Hepatocyte (in vitro differentiated cells): ENCODE measurements at regions not wholly inside any gene's neighbourhood (a gene's known extent, or its start where the extent isn't known, plus 50 kb on each side); places are given as distances from the start of the nearest gene placed in this dataset.

Source experiments
- DNase-seq: peaks from one replicate; pipeline ENCODE4 v3.0.0-alpha.2; 2016; ENCODE audit warnings: low spot score
- H2AFZ ChIP-seq: fragments of 200-600 bp; sonication (generic); 2 replicates; pipeline ENCODE4 v1.6.0; 2016; ENCODE audit warnings: antibody characterized with exemption, mild to moderate bottlenecking
- H3K27ac ChIP-seq: fragments of 200-600 bp; sonication (generic); 2 replicates; pipeline ENCODE4 v1.5.1; 2016; ENCODE audit warnings: mild to moderate bottlenecking
- H3K27me3 ChIP-seq: fragments of 200-600 bp; sonication (generic); 2 replicates; pipeline ENCODE4 v1.6.1; 2016
- H3K36me3 ChIP-seq: fragments of 200-600 bp; sonication (generic); replicated peaks from 2 replicates; pipeline ENCODE4 v1.5.1; 2016; ENCODE audit warnings: low read depth; ENCODE audit not compliant: insufficient read depth
- H3K4me1 ChIP-seq: fragments of 200-600 bp; sonication (generic); 2 replicates; pipeline ENCODE4 v1.5.1; 2016; ENCODE audit warnings: mild to moderate bottlenecking, moderate library complexity; ENCODE audit not compliant: insufficient read depth
- H3K4me2 ChIP-seq: fragments of 200-600 bp; sonication (generic); 2 replicates; pipeline ENCODE4 v1.6.0; 2016
- H3K4me3 ChIP-seq: fragments of 200-600 bp; sonication (generic); 2 replicates; pipeline ENCODE4 v1.5.1; 2016; ENCODE audit warnings: mild to moderate bottlenecking
- H3K79me2 ChIP-seq: fragments of 200-600 bp; sonication (generic); 2 replicates; pipeline ENCODE4 v1.6.0; 2017; ENCODE audit warnings: mild to moderate bottlenecking
- H3K9me2 ChIP-seq: fragments of 200-600 bp; sonication (generic); replicated peaks from 2 replicates; pipeline ENCODE4 v1.6.0; 2017; ENCODE audit warnings: mild to moderate bottlenecking; ENCODE audit not compliant: insufficient read depth
- H3K9me3 ChIP-seq: fragments of 200-600 bp; sonication (generic); 2 replicates; pipeline ENCODE4 v1.5.1; 2016; ENCODE audit warnings: low read depth, mild to moderate bottlenecking
- H4K20me1 ChIP-seq: fragments of 200-600 bp; sonication (generic); 2 replicates; pipeline ENCODE4 v1.6.0; 2016; ENCODE audit warnings: mild to moderate bottlenecking; ENCODE audit not compliant: insufficient read depth, poor library complexity, severe bottlenecking
- CTCF ChIP-seq: fragments of 200-600 bp; sonication (generic); IDR thresholded peaks from 2 replicates; pipeline ENCODE4 v1.5.1; 2016; ENCODE audit warnings: antibody characterized with exemption, mild to moderate bottlenecking; ENCODE audit not compliant: poor library complexity
- EZH2 ChIP-seq: fragments of 200-600 bp; sonication (generic); IDR thresholded peaks from 2 replicates; pipeline ENCODE4 v1.6.1; 2016; ENCODE audit warnings: antibody characterized with exemption, mild to moderate bottlenecking, borderline replicate concordance
- EZH2phosphoT487 ChIP-seq: fragments of 200-600 bp; sonication (generic); IDR thresholded peaks from one replicate; pipeline ENCODE4 v1.6.1; 2018; ENCODE audit warnings: antibody characterized with exemption, mild to moderate bottlenecking, low read depth, moderate library complexity; ENCODE audit not compliant: unreplicated experiment, severe bottlenecking
- WGBS: methylation state at CpG from one replicate; pipeline ENCODE4 v1.1.6; 2016; ENCODE audit warnings: low lambda C conversion rate; ENCODE audit errors: missing lambda C conversion rate; 5-methylcytosine and 5-hydroxymethylcytosine counted together

GRCh38 chr13:79805317-79805716 is 324.4 kb downstream of the NDFIP2 start:
- peaks cover under 1% of the 10 kb centered on the region for H3K4me1 ChIP-seq
- H3K36me3 ChIP-seq, result no peaks in the 10 kb centered on the region
- no peaks in the 10 kb centered on the region for H3K27me3 ChIP-seq
- H3K4me3 ChIP-seq, result no peak overlapping the region
- DNase-seq, result no peak
- no peak overlapping the region for H3K4me2 ChIP-seq
- no peaks in the 10 kb centered on the region for H4K20me1 ChIP-seq
- no peak overlapping the region for H3K27ac ChIP-seq
- no peaks in the 10 kb centered on the region for H3K9me2 ChIP-seq
- no peak overlapping the region for H2AFZ ChIP-seq
- no peak for TF ChIP-seq EZH2
- TF ChIP-seq CTCF, result no peak
- no peak for TF ChIP-seq EZH2phosphoT487
- H3K79me2 ChIP-seq, result no peaks in the 10 kb centered on the region
- H3K9me3 ChIP-seq, result no peaks in the 10 kb centered on the region
- 88% methylated on average over 1 of the region's 1 CpG for WGBS

GRCh38 chr13:79803989-79804388 is 323.0 kb downstream of the NDFIP2 start:
- no peaks in the 10 kb centered on the region for H3K4me1 ChIP-seq
- H3K27ac ChIP-seq, result no peak overlapping the region
- 75% methylated on average over 4 of the region's 4 CpGs for WGBS
- no peaks in the 10 kb centered on the region for H3K9me3 ChIP-seq
- no peak overlapping the region for H3K4me3 ChIP-seq
- H3K79me2 ChIP-seq, result no peaks in the 10 kb centered on the region
- TF ChIP-seq CTCF (no peak), EZH2phosphoT487 (no peak), EZH2 (no peak)
- H2AFZ ChIP-seq, result no peak overlapping the region
- H3K4me2 ChIP-seq, result no peak overlapping the region
- no peaks in the 10 kb centered on the region for H4K20me1 ChIP-seq
- no peak for DNase-seq
- no peaks in the 10 kb centered on the region for H3K27me3 ChIP-seq
- H3K36me3 ChIP-seq, result no peaks in the 10 kb centered on the region
- H3K9me2 ChIP-seq, result no peaks in the 10 kb centered on the region

- Histone ChIP-seq H3K4me3 (no peak overlapping the region), H3K9me3 (no peaks in the 10 kb centered on the region), H3K27ac (no peak overlapping the region), H3K4me2 (no peak overlapping the region), H3K27me3 (no peaks in the 10 kb centered on the region), H4K20me1 (no peaks in the 10 kb centered on the region), H3K79me2 (no peaks in the 10 kb centered on the region), H3K9me2 (no peaks in the 10 kb centered on the region), H3K36me3 (no peaks in the 10 kb centered on the region), H2AFZ (no peak overlapping the region), H3K4me1 (no peaks in the 10 kb centered on the region)
- no peak for TF ChIP-seq EZH2phosphoT487
- TF ChIP-seq EZH2, result no peak
- TF ChIP-seq CTCF, result no peak
- 95% methylated on average over 2 of the region's 2 CpGs for WGBS
- DNase-seq, result no peak
Measured at GRCh38 chr13:79803296-79803695, 322.3 kb downstream of the NDFIP2 start.

- Histone ChIP-seq H3K36me3 (no peaks in the 10 kb centered on the region), H3K4me3 (no peak overlapping the region), H4K20me1 (no peaks in the 10 kb centered on the region), H2AFZ (no peak overlapping the region), H3K9me2 (no peaks in the 10 kb centered on the region), H3K27ac (no peak overlapping the region), H3K4me1 (no peaks in the 10 kb centered on the region), H3K9me3 (no peaks in the 10 kb centered on the region), H3K27me3 (no peaks in the 10 kb centered on the region), H3K4me2 (no peak overlapping the region), H3K79me2 (no peaks in the 10 kb centered on the region)
- no peak for TF ChIP-seq CTCF
- TF ChIP-seq EZH2, result no peak
- TF ChIP-seq EZH2phosphoT487, result no peak
- no peak for DNase-seq
- WGBS, result 89% methylated on average over 2 of the region's 2 CpGs
Measured at GRCh38 chr13:79802389-79803085, 321.6 kb downstream of the NDFIP2 start.
